ENCODE measurements at regions not wholly inside any gene's neighbourhood (a gene's known extent, or its start where the extent isn't known, plus 50 kb on each side); places are given as distances from the start of the nearest gene placed in this dataset.

DNA sequence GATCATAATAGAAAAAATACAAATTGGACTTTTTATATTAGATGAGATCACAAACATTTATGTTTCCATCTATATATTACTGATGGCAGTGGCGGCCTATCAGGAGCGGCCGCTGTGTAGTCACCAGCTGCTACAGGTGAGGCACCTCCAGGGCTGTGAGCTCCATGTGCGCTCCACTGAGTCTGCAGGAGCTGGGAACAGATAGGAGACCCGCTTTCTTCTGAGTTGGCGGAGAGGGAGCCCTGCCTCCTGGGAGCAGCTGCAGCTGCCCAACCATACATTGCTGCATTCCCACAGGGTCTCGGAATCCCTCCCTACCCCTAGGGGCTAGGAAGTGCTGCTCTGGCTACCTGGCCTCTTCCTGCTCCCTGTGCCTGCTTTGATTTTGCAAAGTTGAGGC is 812.9 kb downstream of the PDHA2 start:
- TF ChIP-seq, protein P1, sequence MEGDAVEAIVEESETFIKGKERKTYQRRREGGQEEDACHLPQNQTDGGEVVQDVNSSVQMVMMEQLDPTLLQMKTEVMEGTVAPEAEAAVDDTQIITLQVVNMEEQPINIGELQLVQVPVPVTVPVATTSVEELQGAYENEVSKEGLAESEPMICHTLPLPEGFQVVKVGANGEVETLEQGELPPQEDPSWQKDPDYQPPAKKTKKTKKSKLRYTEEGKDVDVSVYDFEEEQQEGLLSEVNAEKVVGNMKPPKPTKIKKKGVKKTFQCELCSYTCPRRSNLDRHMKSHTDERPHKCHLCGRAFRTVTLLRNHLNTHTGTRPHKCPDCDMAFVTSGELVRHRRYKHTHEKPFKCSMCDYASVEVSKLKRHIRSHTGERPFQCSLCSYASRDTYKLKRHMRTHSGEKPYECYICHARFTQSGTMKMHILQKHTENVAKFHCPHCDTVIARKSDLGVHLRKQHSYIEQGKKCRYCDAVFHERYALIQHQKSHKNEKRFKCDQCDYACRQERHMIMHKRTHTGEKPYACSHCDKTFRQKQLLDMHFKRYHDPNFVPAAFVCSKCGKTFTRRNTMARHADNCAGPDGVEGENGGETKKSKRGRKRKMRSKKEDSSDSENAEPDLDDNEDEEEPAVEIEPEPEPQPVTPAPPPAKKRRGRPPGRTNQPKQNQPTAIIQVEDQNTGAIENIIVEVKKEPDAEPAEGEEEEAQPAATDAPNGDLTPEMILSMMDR (IDR thresholded peaks at IDR 0.05): no peak
- no peak for TF ChIP-seq POLR2A (IDR thresholded peaks at IDR 0.05)
- no peak for TF ChIP-seq EP300 (IDR thresholded peaks at IDR 0.05)

Data from suprapubic skin (tissue), 3 donors.